Stomach (tissue), 4 donors: ENCODE measurements at regions not wholly inside any gene's neighbourhood (a gene's known extent, or its start where the extent isn't known, plus 50 kb on each side); places are given as distances from the start of the nearest gene placed in this dataset.

Experiments used
- EP300 ChIP-seq: sonication (generic); formaldehyde crosslinking; IDR thresholded peaks from one replicate; pipeline ENCODE4 v1.6.1; 2017; ENCODE audit warnings: antibody characterized with exemption
- POLR2A ChIP-seq, 4 donors: fragments of 450-650 bp; IDR thresholded peaks; one replicate each; pipeline ENCODE4 v1.6.1; 2016; ENCODE audit warnings: antibody characterized with exemption in 4 of 4, control low read depth in 2 of 4, mild to moderate bottlenecking in 1 of 4, moderate library complexity in 1 of 4
- POLR2AphosphoS5 ChIP-seq, 3 donors: sonication (generic); formaldehyde crosslinking; IDR thresholded peaks; one replicate each; pipeline ENCODE4 v1.6.1; 2016; ENCODE audit warnings: antibody characterized with exemption in 3 of 3
- TF ChIP-seq, protein P1 (sequence below), 7 experiments: fragments of 450-650 bp in 4 of 7; fragments of 200-600 bp in 3 of 7; sonication (generic) in 3 of 7; IDR thresholded peaks; one replicate each; pipeline ENCODE4 v1.5.1; 2016 to 2019; ENCODE audit warnings: antibody characterized with exemption in 7 of 7, control low read depth in 2 of 7, mild to moderate bottlenecking in 1 of 7

DNA sequence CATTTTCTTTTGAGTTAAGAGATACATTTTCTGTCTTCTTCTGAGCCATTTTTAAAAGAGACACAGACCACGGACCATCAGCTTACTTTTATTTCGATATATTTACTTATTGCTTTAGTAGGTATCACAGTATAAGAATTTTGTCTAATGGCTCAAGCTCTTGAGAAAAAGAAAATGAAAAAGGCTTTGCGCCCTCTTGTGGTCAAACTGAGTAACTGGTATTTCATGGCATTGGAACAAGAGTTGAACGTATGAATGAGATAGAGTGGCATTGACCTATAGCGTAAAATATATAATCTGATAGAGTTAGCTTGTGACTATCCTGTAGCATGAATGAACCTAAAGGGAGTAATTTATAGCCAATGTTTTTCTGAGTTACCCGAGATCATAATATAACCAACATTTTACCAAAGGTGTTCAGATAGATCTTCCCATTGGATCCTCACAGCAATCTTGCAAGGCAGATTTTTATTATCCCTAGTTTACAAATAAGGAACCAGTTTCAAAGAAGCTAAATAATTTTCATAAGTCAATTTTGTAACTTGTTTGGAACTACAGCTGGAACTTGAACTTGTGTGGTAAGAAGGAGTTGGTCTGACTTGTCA, 154.6 kb downstream of the POLR2M start:
- TF ChIP-seq, protein P1, sequence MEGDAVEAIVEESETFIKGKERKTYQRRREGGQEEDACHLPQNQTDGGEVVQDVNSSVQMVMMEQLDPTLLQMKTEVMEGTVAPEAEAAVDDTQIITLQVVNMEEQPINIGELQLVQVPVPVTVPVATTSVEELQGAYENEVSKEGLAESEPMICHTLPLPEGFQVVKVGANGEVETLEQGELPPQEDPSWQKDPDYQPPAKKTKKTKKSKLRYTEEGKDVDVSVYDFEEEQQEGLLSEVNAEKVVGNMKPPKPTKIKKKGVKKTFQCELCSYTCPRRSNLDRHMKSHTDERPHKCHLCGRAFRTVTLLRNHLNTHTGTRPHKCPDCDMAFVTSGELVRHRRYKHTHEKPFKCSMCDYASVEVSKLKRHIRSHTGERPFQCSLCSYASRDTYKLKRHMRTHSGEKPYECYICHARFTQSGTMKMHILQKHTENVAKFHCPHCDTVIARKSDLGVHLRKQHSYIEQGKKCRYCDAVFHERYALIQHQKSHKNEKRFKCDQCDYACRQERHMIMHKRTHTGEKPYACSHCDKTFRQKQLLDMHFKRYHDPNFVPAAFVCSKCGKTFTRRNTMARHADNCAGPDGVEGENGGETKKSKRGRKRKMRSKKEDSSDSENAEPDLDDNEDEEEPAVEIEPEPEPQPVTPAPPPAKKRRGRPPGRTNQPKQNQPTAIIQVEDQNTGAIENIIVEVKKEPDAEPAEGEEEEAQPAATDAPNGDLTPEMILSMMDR (IDR thresholded peaks at IDR 0.05) = peak in 5 of 7 experiments; percentile 58 to 86 (median 77)
- TF ChIP-seq POLR2AphosphoS5 (IDR thresholded peaks at IDR 0.05) = no peak
- TF ChIP-seq POLR2A (IDR thresholded peaks at IDR 0.05) = no peak
- TF ChIP-seq EP300 = no peak
